Activated T-cell treated with anti-CD3 and anti-CD28 coated beads, Interleukin-2, amount 50 U/mL, for 4 hours (primary cell): ENCODE measurements at regions not wholly inside any gene's neighbourhood (a gene's known extent, or its start where the extent isn't known, plus 50 kb on each side); places are given as distances from the start of the nearest gene placed in this dataset.

Source experiments
- ATAC-seq, 2 donors: fragments of 200-7000 bp; cut with Tn5 transposase; one replicate each; pipeline ENCODE4 v1.10.0; 2021
- DNase-seq: peaks from one replicate; pipeline ENCODE4 v3.0.0-alpha.2; 2020
- H3K27me3 Mint-ChIP-seq: one replicate; pipeline ENCODE4 v1.8.0; 2021; ENCODE audit warnings: low read depth, mixed read lengths
- H3K36me3 Mint-ChIP-seq: one replicate; pipeline ENCODE4 v1.8.0; 2022; ENCODE audit warnings: mixed read lengths; ENCODE audit not compliant: insufficient read depth
- H3K4me1 Mint-ChIP-seq: one replicate; pipeline ENCODE4 v1.8.0; 2021; ENCODE audit warnings: low read depth, mixed read lengths
- H3K4me3 Mint-ChIP-seq: one replicate; pipeline ENCODE4 v1.8.0; 2021; ENCODE audit warnings: mild to moderate bottlenecking, moderate library complexity, mixed read lengths
- H3K9me3 Mint-ChIP-seq: one replicate; pipeline ENCODE4 v1.8.0; 2021; ENCODE audit warnings: mixed read lengths

DNA sequence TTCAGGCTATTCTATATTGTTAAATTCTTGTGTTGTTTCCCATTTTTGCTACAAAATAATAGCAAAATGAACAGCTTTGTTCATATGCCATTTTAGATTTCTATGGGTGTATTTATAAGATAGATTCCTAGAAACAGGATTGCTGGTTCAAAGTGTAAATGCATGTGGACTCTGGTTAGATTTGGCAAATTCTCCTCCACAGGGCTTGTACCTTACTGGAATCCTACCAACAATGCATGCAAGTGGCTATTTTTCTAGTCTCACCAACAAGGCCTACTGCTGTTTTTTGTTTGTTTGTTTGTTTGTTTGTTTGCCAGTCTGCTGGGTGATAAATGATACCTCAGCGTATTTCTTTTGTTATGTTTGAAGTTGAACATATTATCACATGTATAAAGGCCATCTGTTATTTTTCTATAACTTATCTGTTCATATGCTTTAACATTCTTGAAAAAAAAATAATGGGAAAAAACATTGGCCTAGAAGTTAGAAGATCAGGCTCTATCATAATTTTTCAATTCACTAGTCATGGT, 87.1 kb upstream of the AHR start:
- no peak overlapping the region for H3K4me3 Mint-ChIP-seq
- H3K9me3 Mint-ChIP-seq = no peaks in the 10 kb centered on the region
- H3K36me3 Mint-ChIP-seq = peaks cover 4% of the 10 kb centered on the region
- H3K4me1 Mint-ChIP-seq = no peaks in the 10 kb centered on the region
- no peak for ATAC-seq
- H3K27me3 Mint-ChIP-seq = no peaks in the 10 kb centered on the region
- DNase-seq = no peak

DNA sequence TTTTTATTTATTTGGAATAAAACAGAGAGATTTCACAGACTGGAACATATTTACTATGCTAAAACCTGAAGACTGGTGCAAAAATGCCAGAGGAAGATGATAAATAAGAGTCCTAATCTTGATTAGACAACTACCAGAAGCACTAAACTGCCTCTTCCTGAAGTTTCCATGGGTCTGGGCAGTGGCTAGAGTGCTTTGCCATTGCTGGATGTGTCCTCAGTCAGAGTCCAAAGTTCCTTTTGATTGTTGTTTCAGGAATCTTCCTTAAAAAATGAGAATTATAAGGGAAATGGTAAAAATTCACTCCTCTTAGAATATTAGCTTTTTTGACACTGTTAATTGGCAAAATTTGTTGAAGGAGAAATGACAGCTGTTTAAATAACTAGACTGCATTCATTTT, 86.3 kb upstream of the AHR start:
- no peaks in the 10 kb centered on the region for H3K9me3 Mint-ChIP-seq
- H3K27me3 Mint-ChIP-seq = no peaks in the 10 kb centered on the region
- H3K4me3 Mint-ChIP-seq = no peak overlapping the region
- DNase-seq = no peak
- ATAC-seq = no peak
- no peaks in the 10 kb centered on the region for H3K4me1 Mint-ChIP-seq
- H3K36me3 Mint-ChIP-seq = peaks cover 4% of the 10 kb centered on the region

DNA sequence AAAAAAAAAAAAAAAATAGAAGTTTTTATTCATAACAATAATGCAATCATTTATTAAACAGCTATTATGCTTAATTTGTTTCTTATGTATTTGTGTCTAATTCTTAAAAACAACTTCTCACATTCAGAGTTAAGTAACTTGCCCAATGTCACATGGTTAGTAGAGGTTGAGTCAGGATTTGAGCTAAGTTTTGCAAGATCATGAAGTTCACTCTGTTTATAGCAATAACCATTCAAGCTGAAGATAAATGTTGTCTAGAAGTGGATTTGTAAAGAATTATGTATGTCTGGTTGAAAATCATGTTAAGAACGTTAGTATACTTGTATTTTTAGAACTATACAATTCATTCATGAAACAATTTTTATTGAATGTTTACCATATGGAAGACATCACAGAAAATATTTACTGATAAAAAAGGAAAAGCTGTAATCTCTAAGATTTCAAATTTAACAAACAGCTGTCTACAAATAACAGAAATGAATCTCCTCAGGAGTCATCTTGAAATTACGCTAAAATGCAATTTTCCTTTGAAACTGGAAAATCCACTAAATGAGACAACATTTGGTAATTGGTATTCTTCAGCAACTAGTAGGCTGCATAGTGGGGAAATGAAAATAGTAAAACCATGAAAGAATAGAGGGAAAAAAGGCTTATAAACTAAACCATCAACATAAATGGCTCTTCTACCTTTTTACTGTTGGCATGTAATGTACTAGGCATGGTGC, 70.5 kb upstream of the AHR start:
- H3K4me1 Mint-ChIP-seq = peaks cover 12% of the 10 kb centered on the region
- ATAC-seq = no peak
- peaks cover 2% of the 10 kb centered on the region for H3K36me3 Mint-ChIP-seq
- H3K27me3 Mint-ChIP-seq = no peaks in the 10 kb centered on the region
- H3K4me3 Mint-ChIP-seq = no peak overlapping the region
- no peaks in the 10 kb centered on the region for H3K9me3 Mint-ChIP-seq
- no peak for DNase-seq

DNA sequence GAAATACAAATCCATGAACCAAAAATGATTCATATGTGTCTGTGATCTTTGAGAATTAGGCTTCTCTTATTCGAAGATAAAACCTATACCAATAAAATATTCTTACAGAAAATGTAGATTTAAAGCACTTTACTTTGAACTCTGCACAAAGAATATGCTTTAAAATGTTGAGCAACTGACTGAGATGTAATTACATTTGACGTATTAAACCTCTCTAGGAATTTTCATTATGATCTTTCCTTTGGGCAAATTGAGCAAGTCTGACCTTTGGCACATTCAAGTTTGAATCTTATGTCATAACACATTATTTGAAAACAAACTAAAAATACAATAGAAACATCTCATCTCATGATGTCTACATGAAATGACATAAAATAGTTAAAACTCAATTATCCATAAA, 69.2 kb upstream of the AHR start:
- peaks cover 23% of the 10 kb centered on the region for H3K4me1 Mint-ChIP-seq
- no peak for DNase-seq
- no peak overlapping the region for H3K4me3 Mint-ChIP-seq
- no peak for ATAC-seq
- no peaks in the 10 kb centered on the region for H3K9me3 Mint-ChIP-seq
- H3K36me3 Mint-ChIP-seq = peaks cover 2% of the 10 kb centered on the region
- no peaks in the 10 kb centered on the region for H3K27me3 Mint-ChIP-seq

DNA sequence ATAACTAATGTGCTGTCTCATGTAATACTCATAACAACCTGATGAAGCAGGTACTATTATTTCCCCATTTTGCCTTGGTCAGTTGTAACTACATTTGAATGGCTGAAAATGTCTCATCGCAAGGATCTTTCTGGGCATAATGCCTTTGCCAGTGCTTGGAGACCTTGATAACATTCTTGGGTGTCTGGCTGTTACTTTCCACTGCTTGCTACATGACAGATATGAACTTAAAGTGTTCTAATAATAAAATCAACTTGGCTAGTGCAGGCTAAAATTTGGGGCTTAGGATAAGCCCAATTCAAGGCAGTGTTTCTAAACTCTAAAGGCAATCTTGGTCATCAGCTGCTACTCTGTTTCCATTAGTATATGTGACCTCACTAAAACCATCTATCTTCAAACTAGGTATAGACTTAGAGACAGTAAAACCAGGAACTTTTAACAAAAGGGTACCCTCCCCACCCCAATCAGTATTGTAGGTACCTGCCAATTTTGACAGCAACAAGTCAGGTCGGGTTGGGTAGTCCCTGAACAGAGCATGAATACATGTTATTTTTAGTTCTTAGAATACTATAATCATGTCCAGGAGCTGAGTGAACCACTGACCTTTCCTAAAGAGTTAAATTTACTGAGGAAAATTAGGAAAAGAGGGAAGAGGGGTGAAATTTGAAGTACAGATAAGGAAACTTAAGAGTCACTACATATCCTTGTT, 68.2 kb upstream of the AHR start:
- Mint-ChIP-seq H3K9me3 (no peaks in the 10 kb centered on the region), H3K4me1 (peaks cover 31% of the 10 kb centered on the region), H3K36me3 (peaks cover 2% of the 10 kb centered on the region), H3K27me3 (no peaks in the 10 kb centered on the region), H3K4me3 (no peak overlapping the region)
- DNase-seq (no peak), ATAC-seq (no peak)

DNA sequence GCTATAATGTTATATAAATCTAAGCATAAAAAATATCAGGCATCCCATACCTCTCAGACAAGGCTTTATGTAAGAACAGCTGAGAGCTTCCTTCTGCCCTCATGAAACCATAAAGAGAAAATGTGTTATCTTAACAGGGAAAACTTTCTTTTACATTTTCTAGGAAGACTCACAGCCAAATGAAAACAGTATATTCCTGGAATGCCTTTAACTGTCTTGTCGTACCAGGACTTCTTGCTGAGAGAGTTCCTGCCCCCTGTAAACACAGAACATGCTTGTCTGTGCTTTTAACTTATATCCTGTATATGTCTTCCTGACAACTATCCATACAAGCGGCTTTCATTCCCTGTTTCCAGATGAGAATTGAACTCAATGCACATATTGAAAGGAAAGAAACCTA, 64.8 kb upstream of the AHR start:
- H3K4me1 Mint-ChIP-seq = peaks cover 56% of the 10 kb centered on the region
- DNase-seq (no peak), ATAC-seq (no peak)

DNA sequence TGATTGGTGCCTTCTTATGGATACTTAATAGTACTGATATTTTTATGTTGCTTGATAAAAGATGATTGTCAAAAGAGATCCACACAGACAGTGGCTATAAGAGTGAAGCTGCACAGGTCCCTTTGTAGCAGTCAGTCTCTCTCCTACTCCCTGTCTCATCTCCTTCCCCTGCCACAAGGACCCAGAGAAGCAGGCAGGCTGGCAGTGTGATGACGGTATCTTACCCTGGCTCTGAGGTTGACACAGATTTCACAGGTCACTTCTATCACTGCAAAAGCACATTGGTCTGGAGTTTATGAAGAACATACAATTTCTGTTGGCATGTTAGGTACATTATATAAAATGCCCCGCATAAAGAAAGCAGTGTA, 64.4 kb upstream of the AHR start:
- peaks cover 56% of the 10 kb centered on the region for H3K4me1 Mint-ChIP-seq
- peaks cover 8% of the 10 kb centered on the region for H3K36me3 Mint-ChIP-seq
- DNase-seq (peak; percentile 39), ATAC-seq (peak; percentile 36 to 48)
- no peaks in the 10 kb centered on the region for H3K27me3 Mint-ChIP-seq
- peak overlapping the region; percentile 86 for H3K4me3 Mint-ChIP-seq
- peaks cover 11% of the 10 kb centered on the region for H3K9me3 Mint-ChIP-seq

More for the DNA sequence above, 64.8 kb upstream of the AHR start:
- Mint-ChIP-seq H3K4me3 (peak overlapping the region; percentile 86), H3K36me3 (peaks cover 8% of the 10 kb centered on the region), H3K27me3 (no peaks in the 10 kb centered on the region), H3K9me3 (peaks cover 11% of the 10 kb centered on the region)

DNA sequence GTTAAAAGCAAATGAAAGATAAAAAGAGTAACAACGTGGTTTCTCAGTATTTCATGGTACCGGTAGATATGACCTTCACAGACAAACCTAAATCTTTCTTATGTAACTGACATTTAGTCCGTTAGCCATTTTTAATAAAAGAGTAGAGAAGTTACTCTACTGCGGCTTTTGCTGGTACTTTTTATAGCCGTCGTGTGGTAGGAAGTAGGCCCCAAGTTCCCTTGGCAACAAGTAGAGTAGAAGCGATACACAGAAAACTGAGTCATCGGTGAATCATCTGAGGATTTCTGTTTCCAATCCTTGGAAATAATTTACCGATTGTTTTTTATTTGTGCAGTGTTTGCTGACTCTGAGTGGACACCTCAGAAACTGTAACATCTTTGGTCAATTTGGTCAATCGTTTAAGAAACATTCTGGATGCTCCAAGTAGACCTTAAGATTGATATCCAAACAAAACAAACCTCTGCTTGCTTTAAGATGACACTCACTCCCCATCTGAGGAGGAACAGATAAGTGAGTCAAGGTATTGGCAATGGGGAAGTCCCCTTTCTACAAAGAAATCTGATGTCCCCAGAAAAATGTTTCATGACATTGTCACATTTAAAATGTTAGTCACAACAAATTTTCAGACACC, 63.9 kb upstream of the AHR start:
- peak; percentile 88 to 91 for ATAC-seq
- no peaks in the 10 kb centered on the region for H3K27me3 Mint-ChIP-seq
- H3K9me3 Mint-ChIP-seq = peaks cover 11% of the 10 kb centered on the region
- peaks cover 8% of the 10 kb centered on the region for H3K36me3 Mint-ChIP-seq
- DNase-seq = peak; percentile 48
- peak overlapping the region; percentile 86 for H3K4me3 Mint-ChIP-seq
- peaks cover 56% of the 10 kb centered on the region for H3K4me1 Mint-ChIP-seq

DNA sequence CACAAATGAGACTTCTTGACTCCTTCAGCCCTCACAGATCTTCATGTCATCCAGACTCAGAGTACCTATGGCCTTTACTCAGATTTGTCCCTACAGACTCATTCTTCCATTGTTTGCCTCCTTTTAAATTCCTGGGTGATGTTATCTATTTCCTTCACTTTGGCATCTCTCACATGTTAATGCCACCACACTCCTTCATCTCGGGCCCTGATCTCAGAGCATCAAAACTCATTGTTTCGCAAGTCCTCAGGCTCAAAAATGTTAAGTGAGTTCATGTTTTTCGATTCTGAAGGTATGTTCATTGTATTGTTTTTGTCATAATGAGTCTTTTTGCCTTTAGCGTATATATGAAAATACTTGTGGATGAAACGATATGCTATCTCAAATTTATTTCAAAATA, 62.3 kb upstream of the AHR start:
- peaks cover 7% of the 10 kb centered on the region for H3K36me3 Mint-ChIP-seq
- DNase-seq = no peak
- no peak for ATAC-seq
- peaks cover 11% of the 10 kb centered on the region for H3K9me3 Mint-ChIP-seq
- peak overlapping the region; percentile 4 for H3K4me3 Mint-ChIP-seq
- no peaks in the 10 kb centered on the region for H3K27me3 Mint-ChIP-seq
- peaks cover 56% of the 10 kb centered on the region for H3K4me1 Mint-ChIP-seq

DNA sequence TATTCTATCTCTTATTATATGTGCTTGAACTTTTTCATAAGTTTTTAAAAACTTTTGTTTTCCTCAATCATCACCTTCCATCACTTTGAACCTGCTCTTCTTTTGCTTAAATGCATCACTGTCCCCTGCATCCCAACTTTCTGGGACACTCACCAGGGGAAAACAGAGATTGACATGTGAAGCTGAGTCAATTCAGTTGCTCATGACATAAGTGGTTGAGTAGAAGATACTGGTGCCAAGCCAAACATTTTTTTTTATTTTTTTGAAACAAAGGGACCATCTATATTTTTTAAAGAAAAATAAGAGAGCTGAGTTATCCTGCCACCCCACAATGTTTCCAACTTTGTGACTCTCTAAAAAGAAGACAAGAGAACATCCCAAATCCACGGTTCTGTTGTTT, 61.8 kb upstream of the AHR start:
- H3K27me3 Mint-ChIP-seq = no peaks in the 10 kb centered on the region
- peaks cover 56% of the 10 kb centered on the region for H3K4me1 Mint-ChIP-seq
- peaks cover 11% of the 10 kb centered on the region for H3K9me3 Mint-ChIP-seq
- DNase-seq (no peak), ATAC-seq (no peak)
- no peak overlapping the region for H3K4me3 Mint-ChIP-seq
- H3K36me3 Mint-ChIP-seq = peaks cover 6% of the 10 kb centered on the region

DNA sequence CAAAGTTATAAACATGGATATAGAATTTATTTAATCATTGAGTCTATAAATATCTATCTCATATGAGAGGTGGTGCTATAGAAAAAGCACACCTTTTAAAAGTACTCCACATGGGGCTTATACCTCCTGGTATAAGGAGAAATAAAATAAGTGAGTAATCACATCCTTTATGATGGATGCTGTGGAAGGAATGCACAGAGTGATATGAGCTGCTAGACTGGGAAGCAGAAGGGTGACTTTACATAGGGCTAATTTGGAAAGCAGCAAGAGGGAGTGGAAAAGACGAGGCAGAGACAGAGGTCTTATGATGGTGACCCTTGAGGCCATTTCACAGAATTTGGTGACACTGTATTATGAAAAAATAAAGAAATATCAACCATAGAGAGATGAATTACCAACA, 59.4 kb upstream of the AHR start:
- peaks cover 35% of the 10 kb centered on the region for H3K4me1 Mint-ChIP-seq
- H3K27me3 Mint-ChIP-seq = no peaks in the 10 kb centered on the region
- peaks cover 6% of the 10 kb centered on the region for H3K36me3 Mint-ChIP-seq
- H3K9me3 Mint-ChIP-seq = peaks cover 11% of the 10 kb centered on the region
- ATAC-seq (no peak), DNase-seq (no peak)
- no peak overlapping the region for H3K4me3 Mint-ChIP-seq

DNA sequence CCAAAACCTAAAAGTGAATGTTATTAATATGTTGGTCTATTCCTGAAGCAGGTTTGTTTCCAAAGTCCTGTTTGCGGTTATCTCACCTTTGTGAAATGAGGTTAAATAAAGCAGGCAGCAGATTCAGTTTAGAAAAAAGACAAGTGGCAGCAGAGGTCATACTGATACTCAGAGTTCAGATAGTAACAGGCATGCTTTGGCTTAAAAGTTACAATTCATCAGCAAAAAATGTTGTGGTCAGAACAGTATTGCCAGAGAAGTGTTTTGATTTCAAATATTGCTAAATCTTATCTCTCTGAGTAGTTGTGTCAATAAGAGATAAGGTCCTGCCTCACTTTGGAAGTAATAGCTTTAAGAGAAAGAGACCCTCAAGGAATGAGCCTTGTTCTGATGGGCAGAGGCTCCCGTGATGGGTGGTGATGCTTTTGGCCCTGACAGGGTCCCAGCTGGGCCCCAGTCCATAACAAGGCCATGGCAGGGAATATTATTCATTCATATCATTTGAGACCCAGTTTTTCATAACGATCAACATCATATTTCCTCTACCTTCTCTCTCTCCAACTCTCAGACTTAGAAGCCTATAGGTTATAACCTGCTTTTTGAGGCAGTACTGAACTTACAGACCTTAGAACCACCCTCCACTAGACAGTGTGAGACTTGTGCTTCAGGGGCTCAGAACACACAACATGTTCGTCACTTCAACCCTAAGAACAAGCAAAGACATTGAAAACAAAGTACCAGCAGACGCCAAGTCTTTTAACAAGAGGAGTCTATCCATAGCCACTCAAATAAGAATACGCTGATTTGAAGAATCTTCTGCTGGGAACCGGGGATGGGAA, 58.5 kb upstream of the AHR start:
- H3K4me3 Mint-ChIP-seq = no peak overlapping the region
- ATAC-seq = no peak
- no peak for DNase-seq
- H3K27me3 Mint-ChIP-seq = no peaks in the 10 kb centered on the region
- peaks cover 11% of the 10 kb centered on the region for H3K9me3 Mint-ChIP-seq
- peaks cover 6% of the 10 kb centered on the region for H3K36me3 Mint-ChIP-seq
- H3K4me1 Mint-ChIP-seq = peaks cover 29% of the 10 kb centered on the region

DNA sequence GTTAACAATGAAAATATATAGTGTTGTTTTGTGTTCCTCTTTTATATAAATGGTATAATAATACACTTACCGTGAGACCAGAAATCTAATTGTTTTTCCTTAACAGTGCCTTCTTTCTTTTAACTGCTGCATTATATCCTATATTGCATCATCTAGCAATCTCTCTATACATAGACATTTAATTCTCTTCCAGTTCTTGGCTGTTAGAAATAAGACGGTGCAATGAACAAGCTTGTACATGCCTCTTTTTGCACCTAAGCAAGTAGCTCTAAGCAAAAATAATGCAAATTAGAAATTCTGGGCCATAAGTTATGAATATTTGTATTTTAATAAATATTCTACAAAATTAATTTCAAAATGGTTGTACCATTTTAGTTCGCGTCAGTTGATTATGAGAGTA, 55.9 kb upstream of the AHR start:
- peaks cover 4% of the 10 kb centered on the region for H3K4me1 Mint-ChIP-seq
- DNase-seq = no peak
- H3K9me3 Mint-ChIP-seq = peaks cover 4% of the 10 kb centered on the region
- no peak overlapping the region for H3K4me3 Mint-ChIP-seq
- no peaks in the 10 kb centered on the region for H3K36me3 Mint-ChIP-seq
- ATAC-seq = no peak
- no peaks in the 10 kb centered on the region for H3K27me3 Mint-ChIP-seq

DNA sequence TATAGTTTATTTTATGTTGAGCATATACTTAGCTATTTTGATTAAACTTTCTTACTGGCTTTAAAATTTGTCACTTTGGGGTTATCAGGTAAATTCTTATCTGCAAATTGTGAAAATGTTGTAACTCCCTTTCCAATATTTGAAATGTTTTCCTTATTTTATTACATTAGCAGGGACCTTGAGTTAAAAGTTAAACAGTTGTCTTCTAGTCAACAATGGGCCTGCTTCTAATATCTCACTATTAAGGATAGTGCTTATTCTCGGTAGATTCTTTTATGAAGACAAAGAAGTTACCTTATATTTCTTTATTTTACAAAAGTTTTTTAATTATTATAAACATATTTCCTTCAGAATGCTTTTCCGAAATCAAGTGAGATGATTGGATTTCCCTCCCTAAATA, 53.7 kb upstream of the AHR start:
- Mint-ChIP-seq H3K36me3 (no peaks in the 10 kb centered on the region), H3K27me3 (no peaks in the 10 kb centered on the region), H3K9me3 (no peaks in the 10 kb centered on the region), H3K4me1 (no peaks in the 10 kb centered on the region), H3K4me3 (no peak overlapping the region)
- DNase-seq = no peak
- ATAC-seq = no peak
